B cell (primary cell): ENCODE measurements at regions not wholly inside any gene's neighbourhood (a gene's known extent, or its start where the extent isn't known, plus 50 kb on each side); places are given as distances from the start of the nearest gene placed in this dataset.

Experiments used
- EZH2 ChIP-seq: IDR thresholded peaks from 2 replicates; pipeline ENCODE4 v1.6.1; 2012; ENCODE audit warnings: borderline replicate concordance, low read depth, mild to moderate bottlenecking, moderate library complexity, low read length; ENCODE audit not compliant: insufficient read depth, poor library complexity, severe bottlenecking
- TF ChIP-seq, protein P1 (sequence below): fragments of 200-600 bp; IDR thresholded peaks from one replicate; pipeline ENCODE4 v1.8.0; 2022; ENCODE audit warnings: antibody characterized with exemption, mild to moderate bottlenecking

DNA sequence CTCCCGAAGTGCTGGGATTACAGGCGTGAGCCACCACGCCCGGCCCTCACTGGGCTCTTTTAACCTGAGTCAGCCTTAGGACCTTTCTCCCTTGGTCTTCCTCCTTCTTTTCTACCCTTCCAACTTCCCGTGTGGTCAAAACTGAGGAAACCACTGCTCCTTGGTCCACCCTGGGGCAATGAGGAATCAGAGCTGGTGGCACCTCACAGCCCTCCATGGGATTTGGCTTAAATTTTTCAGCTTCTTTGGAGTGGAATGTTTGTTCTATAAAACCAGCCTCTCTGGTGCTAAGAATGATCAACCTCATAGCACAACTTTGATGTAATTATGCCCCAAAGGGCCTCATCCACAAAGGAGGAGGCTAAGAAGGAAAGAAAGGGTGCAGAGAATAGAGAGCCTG lies 76.6 kb upstream of the CFAP20DC start:
- TF ChIP-seq, protein P1, sequence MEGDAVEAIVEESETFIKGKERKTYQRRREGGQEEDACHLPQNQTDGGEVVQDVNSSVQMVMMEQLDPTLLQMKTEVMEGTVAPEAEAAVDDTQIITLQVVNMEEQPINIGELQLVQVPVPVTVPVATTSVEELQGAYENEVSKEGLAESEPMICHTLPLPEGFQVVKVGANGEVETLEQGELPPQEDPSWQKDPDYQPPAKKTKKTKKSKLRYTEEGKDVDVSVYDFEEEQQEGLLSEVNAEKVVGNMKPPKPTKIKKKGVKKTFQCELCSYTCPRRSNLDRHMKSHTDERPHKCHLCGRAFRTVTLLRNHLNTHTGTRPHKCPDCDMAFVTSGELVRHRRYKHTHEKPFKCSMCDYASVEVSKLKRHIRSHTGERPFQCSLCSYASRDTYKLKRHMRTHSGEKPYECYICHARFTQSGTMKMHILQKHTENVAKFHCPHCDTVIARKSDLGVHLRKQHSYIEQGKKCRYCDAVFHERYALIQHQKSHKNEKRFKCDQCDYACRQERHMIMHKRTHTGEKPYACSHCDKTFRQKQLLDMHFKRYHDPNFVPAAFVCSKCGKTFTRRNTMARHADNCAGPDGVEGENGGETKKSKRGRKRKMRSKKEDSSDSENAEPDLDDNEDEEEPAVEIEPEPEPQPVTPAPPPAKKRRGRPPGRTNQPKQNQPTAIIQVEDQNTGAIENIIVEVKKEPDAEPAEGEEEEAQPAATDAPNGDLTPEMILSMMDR: no peak
- TF ChIP-seq EZH2: no peak
